ENCODE measurements at regions not wholly inside any gene's neighbourhood (a gene's known extent, or its start where the extent isn't known, plus 50 kb on each side); places are given as distances from the start of the nearest gene placed in this dataset.

DNA sequence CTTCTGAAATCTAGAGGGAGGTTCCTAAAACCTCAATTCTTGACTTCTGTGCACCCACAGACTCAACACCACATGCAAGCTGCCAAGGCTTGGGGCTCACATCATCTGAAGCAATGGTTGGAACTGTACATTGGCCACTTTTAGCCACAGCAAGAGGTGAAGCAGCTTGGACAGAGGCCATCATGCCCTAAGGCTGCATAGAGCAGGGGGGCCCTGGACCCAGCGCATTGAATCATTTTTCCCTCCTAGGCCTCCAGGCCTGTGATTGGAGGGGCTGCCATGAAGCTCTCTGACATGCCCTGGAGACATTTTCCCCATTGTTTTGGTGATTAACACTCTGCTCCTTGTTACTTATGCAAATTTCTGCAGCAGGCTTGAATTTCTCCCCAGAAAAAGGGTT lies 145.9 kb downstream of the C6orf118 start:
- no peaks in the 10 kb centered on the region for H3K36me3 ChIP-seq (replicated peaks; ENCODE audit: insufficient read depth, low read depth)
- no peaks in the 10 kb centered on the region for H3K9me3 ChIP-seq (ENCODE audit: low read depth)
- H3K4me2 ChIP-seq: no peak overlapping the region
- H2AFZ ChIP-seq: no peak overlapping the region
- no peak overlapping the region for H3K4me3 ChIP-seq
- 94% methylated on average over 1 of the region's 1 CpG for WGBS (ENCODE audit: low lambda C conversion rate, missing lambda C conversion rate)
- no peak for DNase-seq (ENCODE audit: low spot score)
- H3K79me2 ChIP-seq: no peaks in the 10 kb centered on the region
- no peak overlapping the region for H3K27ac ChIP-seq
- no peaks in the 10 kb centered on the region for H4K20me1 ChIP-seq (ENCODE audit: insufficient read depth, poor library complexity, severe bottlenecking)
- H3K9me2 ChIP-seq (replicated peaks; ENCODE audit: insufficient read depth): no peaks in the 10 kb centered on the region
- TF ChIP-seq EZH2phosphoT487 (IDR thresholded peaks at IDR 0.05; ENCODE audit: low read depth, severe bottlenecking, unreplicated experiment): no peak
- no peak for TF ChIP-seq EZH2 (IDR thresholded peaks at IDR 0.05; ENCODE audit: borderline replicate concordance)
- TF ChIP-seq, protein P1, sequence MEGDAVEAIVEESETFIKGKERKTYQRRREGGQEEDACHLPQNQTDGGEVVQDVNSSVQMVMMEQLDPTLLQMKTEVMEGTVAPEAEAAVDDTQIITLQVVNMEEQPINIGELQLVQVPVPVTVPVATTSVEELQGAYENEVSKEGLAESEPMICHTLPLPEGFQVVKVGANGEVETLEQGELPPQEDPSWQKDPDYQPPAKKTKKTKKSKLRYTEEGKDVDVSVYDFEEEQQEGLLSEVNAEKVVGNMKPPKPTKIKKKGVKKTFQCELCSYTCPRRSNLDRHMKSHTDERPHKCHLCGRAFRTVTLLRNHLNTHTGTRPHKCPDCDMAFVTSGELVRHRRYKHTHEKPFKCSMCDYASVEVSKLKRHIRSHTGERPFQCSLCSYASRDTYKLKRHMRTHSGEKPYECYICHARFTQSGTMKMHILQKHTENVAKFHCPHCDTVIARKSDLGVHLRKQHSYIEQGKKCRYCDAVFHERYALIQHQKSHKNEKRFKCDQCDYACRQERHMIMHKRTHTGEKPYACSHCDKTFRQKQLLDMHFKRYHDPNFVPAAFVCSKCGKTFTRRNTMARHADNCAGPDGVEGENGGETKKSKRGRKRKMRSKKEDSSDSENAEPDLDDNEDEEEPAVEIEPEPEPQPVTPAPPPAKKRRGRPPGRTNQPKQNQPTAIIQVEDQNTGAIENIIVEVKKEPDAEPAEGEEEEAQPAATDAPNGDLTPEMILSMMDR (IDR thresholded peaks at IDR 0.05; ENCODE audit: poor library complexity): no peak
- H3K27me3 ChIP-seq: no peaks in the 10 kb centered on the region
- no peaks in the 10 kb centered on the region for H3K4me1 ChIP-seq (ENCODE audit: insufficient read depth)

DNA sequence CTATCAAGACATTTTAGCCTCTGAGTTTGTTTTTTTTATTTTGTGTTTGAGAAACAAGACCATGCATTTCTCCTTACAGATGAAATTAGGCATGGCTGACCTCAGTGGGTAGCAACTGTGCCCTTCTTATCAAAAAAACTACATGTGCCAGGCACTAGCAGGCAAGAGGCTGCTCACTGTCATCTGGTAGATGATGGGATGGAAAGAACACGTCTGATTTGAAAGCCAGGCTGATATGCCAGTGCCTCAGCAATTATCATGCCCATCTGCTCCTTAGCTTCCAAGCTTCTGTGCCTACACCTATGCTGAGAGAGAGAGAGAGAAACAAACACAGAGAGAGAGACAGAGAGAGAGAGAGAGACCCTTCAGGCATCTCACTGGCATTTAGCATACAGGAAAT lies 149.9 kb downstream of the C6orf118 start:
- Histone ChIP-seq H3K9me3 (ENCODE audit: low read depth) (no peaks in the 10 kb centered on the region), H3K27ac (no peak overlapping the region), H3K9me2 (replicated peaks; ENCODE audit: insufficient read depth) (no peaks in the 10 kb centered on the region), H3K4me2 (no peak overlapping the region), H3K27me3 (no peaks in the 10 kb centered on the region), H3K4me1 (ENCODE audit: insufficient read depth) (no peaks in the 10 kb centered on the region), H3K79me2 (no peaks in the 10 kb centered on the region), H3K36me3 (replicated peaks; ENCODE audit: insufficient read depth, low read depth) (no peaks in the 10 kb centered on the region), H4K20me1 (ENCODE audit: insufficient read depth, poor library complexity, severe bottlenecking) (no peaks in the 10 kb centered on the region), H2AFZ (no peak overlapping the region), H3K4me3 (no peak overlapping the region)
- TF ChIP-seq EZH2phosphoT487 (IDR thresholded peaks at IDR 0.05; ENCODE audit: low read depth, severe bottlenecking, unreplicated experiment) (no peak), EZH2 (IDR thresholded peaks at IDR 0.05; ENCODE audit: borderline replicate concordance) (no peak)
- TF ChIP-seq, protein P1 (IDR thresholded peaks at IDR 0.05; ENCODE audit: poor library complexity): no peak
- DNase-seq (ENCODE audit: low spot score): no peak
- 71% methylated on average over 1 of the region's 1 CpG for WGBS (ENCODE audit: low lambda C conversion rate, missing lambda C conversion rate)

DNA sequence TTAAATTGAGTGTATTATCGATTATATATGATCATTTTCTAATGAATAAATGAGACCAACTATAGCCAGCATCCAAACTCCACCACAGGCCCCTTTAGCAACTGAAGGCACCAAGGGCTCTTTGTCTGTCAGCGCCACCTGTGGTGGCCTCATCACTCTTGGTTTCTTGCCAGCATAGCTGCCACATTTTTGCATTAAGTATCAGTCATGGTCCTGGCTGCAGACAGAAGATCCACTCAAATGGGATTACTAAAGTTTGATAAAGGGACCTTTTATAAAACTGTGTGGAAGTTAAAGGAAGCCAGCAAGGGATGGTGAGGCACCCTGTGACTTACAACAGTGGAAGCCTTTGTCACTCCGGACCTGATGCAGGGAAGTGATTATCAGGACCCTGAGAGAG lies 162.9 kb downstream of the C6orf118 start:
- WGBS (ENCODE audit: low lambda C conversion rate, missing lambda C conversion rate): 85% methylated on average over 3 of the region's 3 CpGs
- Histone ChIP-seq H2AFZ (no peak overlapping the region), H3K27ac (no peak overlapping the region), H3K4me2 (no peak overlapping the region), H3K9me2 (replicated peaks; ENCODE audit: insufficient read depth) (no peaks in the 10 kb centered on the region), H3K36me3 (replicated peaks; ENCODE audit: insufficient read depth, low read depth) (no peaks in the 10 kb centered on the region), H3K9me3 (ENCODE audit: low read depth) (no peaks in the 10 kb centered on the region), H4K20me1 (ENCODE audit: insufficient read depth, poor library complexity, severe bottlenecking) (no peaks in the 10 kb centered on the region), H3K27me3 (no peaks in the 10 kb centered on the region), H3K79me2 (no peaks in the 10 kb centered on the region), H3K4me3 (no peak overlapping the region), H3K4me1 (ENCODE audit: insufficient read depth) (no peaks in the 10 kb centered on the region)
- DNase-seq (ENCODE audit: low spot score): no peak
- TF ChIP-seq, protein P1 (IDR thresholded peaks at IDR 0.05; ENCODE audit: poor library complexity): no peak
- TF ChIP-seq EZH2phosphoT487 (IDR thresholded peaks at IDR 0.05; ENCODE audit: low read depth, severe bottlenecking, unreplicated experiment) (no peak), EZH2 (IDR thresholded peaks at IDR 0.05; ENCODE audit: borderline replicate concordance) (no peak)

DNA sequence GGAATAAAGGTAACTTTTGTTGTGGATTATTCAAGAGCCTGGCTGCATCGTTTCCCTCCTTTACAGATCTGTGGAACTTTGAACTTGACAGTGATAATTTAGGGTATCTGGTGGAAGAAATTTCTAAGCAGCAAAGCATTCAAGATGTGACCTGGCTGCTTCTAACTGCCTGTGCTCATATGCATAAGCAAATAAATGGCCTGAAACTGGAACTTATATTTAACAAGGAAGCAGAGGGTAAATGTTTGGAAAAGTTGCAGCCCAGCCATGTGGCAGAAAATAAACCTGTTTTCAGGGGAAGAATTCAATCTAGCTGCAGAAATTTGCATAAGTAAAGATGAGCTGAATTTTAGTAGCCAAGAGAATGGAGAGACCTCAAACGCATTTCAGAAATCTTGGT lies 173.5 kb downstream of the C6orf118 start:
- WGBS (ENCODE audit: low lambda C conversion rate, missing lambda C conversion rate): 87% methylated on average over 2 of the region's 2 CpGs
- Histone ChIP-seq H3K27ac (no peak overlapping the region), H3K4me3 (no peak overlapping the region), H4K20me1 (ENCODE audit: insufficient read depth, poor library complexity, severe bottlenecking) (no peaks in the 10 kb centered on the region), H3K9me2 (replicated peaks; ENCODE audit: insufficient read depth) (no peaks in the 10 kb centered on the region), H3K4me1 (ENCODE audit: insufficient read depth) (no peaks in the 10 kb centered on the region), H3K27me3 (no peaks in the 10 kb centered on the region), H3K4me2 (no peak overlapping the region), H3K36me3 (replicated peaks; ENCODE audit: insufficient read depth, low read depth) (no peaks in the 10 kb centered on the region), H2AFZ (no peak overlapping the region), H3K79me2 (no peaks in the 10 kb centered on the region), H3K9me3 (ENCODE audit: low read depth) (no peaks in the 10 kb centered on the region)
- TF ChIP-seq, protein P1 (IDR thresholded peaks at IDR 0.05; ENCODE audit: poor library complexity): no peak
- no peak for TF ChIP-seq EZH2phosphoT487 (IDR thresholded peaks at IDR 0.05; ENCODE audit: low read depth, severe bottlenecking, unreplicated experiment)
- TF ChIP-seq EZH2 (IDR thresholded peaks at IDR 0.05; ENCODE audit: borderline replicate concordance): no peak
- no peak for DNase-seq (ENCODE audit: low spot score)
